Neural progenitor cell (in vitro differentiated cells): ENCODE measurements at regions not wholly inside any gene's neighbourhood (a gene's known extent, or its start where the extent isn't known, plus 50 kb on each side); places are given as distances from the start of the nearest gene placed in this dataset.

Source experiments
- EZH2phosphoT487 ChIP-seq: fragments of 200-600 bp; sonication (generic); IDR thresholded peaks from 2 replicates; pipeline ENCODE4 v1.6.1; 2017; ENCODE audit warnings: antibody characterized with exemption
- TF ChIP-seq, protein P1 (sequence below): fragments of 200-600 bp; sonication (generic); IDR thresholded peaks from 2 replicates; pipeline ENCODE4 v1.5.1; 2017; ENCODE audit warnings: antibody characterized with exemption, mild to moderate bottlenecking

DNA sequence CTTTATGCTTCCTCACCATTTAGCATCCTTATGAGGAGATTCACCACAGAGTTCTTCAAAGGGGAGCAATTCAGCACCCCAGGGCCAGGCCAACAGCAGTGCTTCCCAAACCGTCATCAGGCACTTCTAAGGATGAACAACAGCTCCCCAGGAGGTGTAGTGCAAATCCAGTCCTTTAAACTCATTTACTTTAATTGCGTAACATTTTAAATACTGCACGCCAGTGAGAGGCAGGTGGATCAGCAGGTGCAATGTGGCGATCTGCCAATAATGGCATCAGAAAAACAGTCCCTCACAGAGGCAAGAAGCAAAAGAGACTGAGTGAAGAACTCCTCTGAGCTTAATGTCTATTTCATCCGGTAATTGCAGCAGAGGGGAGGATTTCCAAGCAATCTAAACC lies 770.9 kb upstream of the FOXG1 start:
- TF ChIP-seq, protein P1, sequence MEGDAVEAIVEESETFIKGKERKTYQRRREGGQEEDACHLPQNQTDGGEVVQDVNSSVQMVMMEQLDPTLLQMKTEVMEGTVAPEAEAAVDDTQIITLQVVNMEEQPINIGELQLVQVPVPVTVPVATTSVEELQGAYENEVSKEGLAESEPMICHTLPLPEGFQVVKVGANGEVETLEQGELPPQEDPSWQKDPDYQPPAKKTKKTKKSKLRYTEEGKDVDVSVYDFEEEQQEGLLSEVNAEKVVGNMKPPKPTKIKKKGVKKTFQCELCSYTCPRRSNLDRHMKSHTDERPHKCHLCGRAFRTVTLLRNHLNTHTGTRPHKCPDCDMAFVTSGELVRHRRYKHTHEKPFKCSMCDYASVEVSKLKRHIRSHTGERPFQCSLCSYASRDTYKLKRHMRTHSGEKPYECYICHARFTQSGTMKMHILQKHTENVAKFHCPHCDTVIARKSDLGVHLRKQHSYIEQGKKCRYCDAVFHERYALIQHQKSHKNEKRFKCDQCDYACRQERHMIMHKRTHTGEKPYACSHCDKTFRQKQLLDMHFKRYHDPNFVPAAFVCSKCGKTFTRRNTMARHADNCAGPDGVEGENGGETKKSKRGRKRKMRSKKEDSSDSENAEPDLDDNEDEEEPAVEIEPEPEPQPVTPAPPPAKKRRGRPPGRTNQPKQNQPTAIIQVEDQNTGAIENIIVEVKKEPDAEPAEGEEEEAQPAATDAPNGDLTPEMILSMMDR: no peak
- TF ChIP-seq EZH2phosphoT487: no peak
